ENCODE measurements at regions not wholly inside any gene's neighbourhood (a gene's known extent, or its start where the extent isn't known, plus 50 kb on each side); places are given as distances from the start of the nearest gene placed in this dataset.

DNA sequence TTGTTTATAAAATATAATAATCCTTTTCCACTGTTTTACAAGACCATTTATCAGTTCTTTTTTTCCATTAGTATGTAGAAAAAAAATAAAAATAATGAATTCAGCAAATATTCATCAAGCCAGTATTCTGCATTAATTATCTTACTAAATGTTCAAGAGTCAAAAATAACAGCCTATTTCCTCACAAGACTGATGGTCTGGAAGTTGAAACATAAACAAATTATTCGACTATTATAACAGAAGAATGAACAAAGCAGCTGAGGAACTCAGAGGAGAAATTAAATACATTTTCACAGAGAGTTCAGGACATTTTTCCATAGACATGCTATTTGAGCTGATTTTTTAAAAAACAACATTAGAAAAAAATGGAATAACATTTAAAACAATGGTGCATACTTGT lies 2594.8 kb downstream of the ARAP2 start:
- Histone ChIP-seq H3K4me3 (ENCODE audit: low read depth in 2 of 2, low read length in 2 of 2) (no peak overlapping the region), H3K27me3 (ENCODE audit: control insufficient read depth, insufficient read depth, low read length) (no peaks in the 10 kb centered on the region), H3K36me3 (ENCODE audit: control insufficient read depth, insufficient read depth, low read length) (no peaks in the 10 kb centered on the region), H3K9me3 (ENCODE audit: control insufficient read depth, insufficient read depth, low read depth, low read length) (no peaks in the 10 kb centered on the region), H3K4me1 (ENCODE audit: control insufficient read depth, insufficient read depth, low read length) (no peaks in the 10 kb centered on the region), H3K27ac (ENCODE audit: low read length) (no peak overlapping the region)
- in situ Hi-C loops (cut with HindIII; ENCODE audit: low pct_unique_long_range_greater_than_20kb, low sequenced_read_pairs): no loop called here
- DNase-seq (ENCODE audit: low read depth, low spot score) (no peak), ATAC-seq (no peak)
- no peak for TF ChIP-seq SIN3A (IDR thresholded peaks at IDR 0.05; ENCODE audit: borderline replicate concordance, insufficient read depth, low read depth, low read length)
- CTCF ChIA-PET: no interaction called here
- intact Hi-C loops (cut with micrococcal nuclease; ENCODE audit: unreplicated experiment): no loop called here
- POLR2A ChIA-PET: no interaction called here
- BruUV-seq (replicated peaks): no TSS peak

DNA sequence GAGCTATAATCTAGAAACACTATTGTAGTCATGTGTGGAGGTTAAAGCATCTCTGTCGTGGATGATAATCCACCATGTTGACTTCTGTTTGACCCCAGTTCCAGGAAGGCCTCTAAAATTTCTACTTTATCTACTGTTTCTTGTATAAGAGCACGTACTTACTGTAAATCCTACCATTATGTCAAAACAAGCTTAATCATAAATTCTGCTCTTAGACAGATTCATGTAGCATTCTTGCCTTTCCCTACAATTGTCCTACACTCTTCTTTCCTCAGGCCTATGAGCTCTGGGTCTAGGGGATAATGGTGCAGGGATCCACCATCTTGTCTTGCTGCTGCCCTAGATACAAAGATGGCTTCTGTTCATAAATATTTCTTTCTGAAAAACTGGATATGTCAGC lies 2594.3 kb downstream of the ARAP2 start:
- Histone ChIP-seq H3K4me1 (ENCODE audit: control insufficient read depth, insufficient read depth, low read length) (no peaks in the 10 kb centered on the region), H3K36me3 (ENCODE audit: control insufficient read depth, insufficient read depth, low read length) (no peaks in the 10 kb centered on the region), H3K27ac (ENCODE audit: low read length) (no peak overlapping the region), H3K27me3 (ENCODE audit: control insufficient read depth, insufficient read depth, low read length) (no peaks in the 10 kb centered on the region), H3K9me3 (ENCODE audit: control insufficient read depth, insufficient read depth, low read depth, low read length) (no peaks in the 10 kb centered on the region), H3K4me3 (ENCODE audit: low read depth in 2 of 2, low read length in 2 of 2) (no peak overlapping the region)
- DNase-seq (ENCODE audit: low read depth, low spot score) (no peak), ATAC-seq (no peak)
- in situ Hi-C loops (cut with HindIII; ENCODE audit: low pct_unique_long_range_greater_than_20kb, low sequenced_read_pairs): no loop called here
- intact Hi-C loops (cut with micrococcal nuclease; ENCODE audit: unreplicated experiment): no loop called here
- no TSS peak for BruUV-seq (replicated peaks)
- CTCF ChIA-PET: no interaction called here
- TF ChIP-seq POLR2AphosphoS5 (IDR thresholded peaks at IDR 0.05; ENCODE audit: low read depth, low read length) (no peak), SIN3A (IDR thresholded peaks at IDR 0.05; ENCODE audit: borderline replicate concordance, insufficient read depth, low read depth, low read length) (no peak), TCF7L2 (IDR thresholded peaks at IDR 0.05; ENCODE audit: low read depth, low read length) (no peak), REST (IDR thresholded peaks at IDR 0.05; ENCODE audit: insufficient read depth in 1 of 2, low read depth in 2 of 2, low read length in 1 of 2) (no peak)
- TF ChIP-seq, protein P1, sequence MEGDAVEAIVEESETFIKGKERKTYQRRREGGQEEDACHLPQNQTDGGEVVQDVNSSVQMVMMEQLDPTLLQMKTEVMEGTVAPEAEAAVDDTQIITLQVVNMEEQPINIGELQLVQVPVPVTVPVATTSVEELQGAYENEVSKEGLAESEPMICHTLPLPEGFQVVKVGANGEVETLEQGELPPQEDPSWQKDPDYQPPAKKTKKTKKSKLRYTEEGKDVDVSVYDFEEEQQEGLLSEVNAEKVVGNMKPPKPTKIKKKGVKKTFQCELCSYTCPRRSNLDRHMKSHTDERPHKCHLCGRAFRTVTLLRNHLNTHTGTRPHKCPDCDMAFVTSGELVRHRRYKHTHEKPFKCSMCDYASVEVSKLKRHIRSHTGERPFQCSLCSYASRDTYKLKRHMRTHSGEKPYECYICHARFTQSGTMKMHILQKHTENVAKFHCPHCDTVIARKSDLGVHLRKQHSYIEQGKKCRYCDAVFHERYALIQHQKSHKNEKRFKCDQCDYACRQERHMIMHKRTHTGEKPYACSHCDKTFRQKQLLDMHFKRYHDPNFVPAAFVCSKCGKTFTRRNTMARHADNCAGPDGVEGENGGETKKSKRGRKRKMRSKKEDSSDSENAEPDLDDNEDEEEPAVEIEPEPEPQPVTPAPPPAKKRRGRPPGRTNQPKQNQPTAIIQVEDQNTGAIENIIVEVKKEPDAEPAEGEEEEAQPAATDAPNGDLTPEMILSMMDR (IDR thresholded peaks at IDR 0.05): no peak
- POLR2A ChIA-PET: no interaction called here

- H3K27me3 ChIP-seq (ENCODE audit: control insufficient read depth, insufficient read depth, low read length): no peaks in the 10 kb centered on the region
- no peaks in the 10 kb centered on the region for H3K36me3 ChIP-seq (ENCODE audit: control insufficient read depth, insufficient read depth, low read length)
- in situ Hi-C loops (cut with HindIII; ENCODE audit: low pct_unique_long_range_greater_than_20kb, low sequenced_read_pairs) (no loop called here), intact Hi-C loops (cut with micrococcal nuclease; ENCODE audit: unreplicated experiment) (no loop called here)
- CTCF ChIA-PET: no interaction called here
- TF ChIP-seq SIN3A (IDR thresholded peaks at IDR 0.05; ENCODE audit: borderline replicate concordance, insufficient read depth, low read depth, low read length) (no peak), REST (IDR thresholded peaks at IDR 0.05; ENCODE audit: insufficient read depth in 1 of 2, low read depth in 2 of 2, low read length in 1 of 2) (no peak), POLR2AphosphoS5 (IDR thresholded peaks at IDR 0.05; ENCODE audit: low read depth, low read length) (no peak), TCF7L2 (IDR thresholded peaks at IDR 0.05; ENCODE audit: low read depth, low read length) (no peak)
- TF ChIP-seq, protein P1 (IDR thresholded peaks at IDR 0.05): no peak
- BruUV-seq (replicated peaks): no TSS peak
- no peak overlapping the region for H3K27ac ChIP-seq (ENCODE audit: low read length)
- no peak overlapping the region for H3K4me3 ChIP-seq (ENCODE audit: low read depth in 2 of 2, low read length in 2 of 2)
- no peaks in the 10 kb centered on the region for H3K4me1 ChIP-seq (ENCODE audit: control insufficient read depth, insufficient read depth, low read length)
- no peaks in the 10 kb centered on the region for H3K9me3 ChIP-seq (ENCODE audit: control insufficient read depth, insufficient read depth, low read depth, low read length)
- ATAC-seq (no peak), DNase-seq (ENCODE audit: low read depth, low spot score) (no peak)
- POLR2A ChIA-PET: no interaction called here
These were observed 2585.3 kb downstream of the ARAP2 start for GRCh38 chr4:33658971-33659370.

All from Panc1 (cell line).